Transverse colon (tissue), 1 donor: ENCODE measurements at regions not wholly inside any gene's neighbourhood (a gene's known extent, or its start where the extent isn't known, plus 50 kb on each side); places are given as distances from the start of the nearest gene placed in this dataset.

Experiments
- EP300 ChIP-seq: sonication (generic); formaldehyde crosslinking; IDR thresholded peaks from one replicate; pipeline ENCODE4 v1.6.1; 2017; ENCODE audit warnings: antibody characterized with exemption, low read depth
- POLR2A ChIP-seq: fragments of 450-650 bp; IDR thresholded peaks from one replicate; pipeline ENCODE4 v1.6.1; 2016; ENCODE audit warnings: antibody characterized with exemption, mild to moderate bottlenecking, moderate library complexity

DNA sequence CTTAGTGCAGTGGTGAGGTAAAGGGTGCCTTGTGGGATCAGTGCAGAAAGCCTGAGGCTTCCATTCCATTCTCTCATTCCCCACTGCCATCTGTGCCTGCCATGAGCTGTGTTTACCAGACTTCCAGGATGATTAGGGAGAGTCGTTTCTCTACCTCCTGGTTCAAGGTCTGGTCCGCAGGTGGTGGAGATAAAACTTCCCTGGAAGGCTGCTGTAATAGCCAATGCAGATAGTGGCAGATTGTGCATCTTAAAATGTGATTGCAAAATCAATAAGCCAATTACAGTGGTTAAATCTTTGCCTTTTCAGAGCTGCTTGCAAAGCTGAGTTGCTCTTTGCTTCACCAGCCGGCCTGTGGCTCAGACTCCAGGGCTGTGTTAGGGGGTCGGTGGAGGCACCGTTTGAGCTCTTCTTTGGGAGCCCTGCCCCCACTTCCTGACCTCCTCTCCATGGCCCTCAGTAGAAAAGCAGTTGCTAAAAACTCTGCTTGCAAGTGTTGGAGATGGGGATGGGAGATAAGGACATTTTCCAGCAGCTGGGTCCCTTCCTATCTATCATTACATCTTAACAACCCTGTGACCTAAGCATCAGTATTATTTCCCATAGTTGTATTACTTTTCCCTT is 95.2 kb upstream of the HS6ST1 start:
- TF ChIP-seq EP300 (no peak), POLR2A (no peak)
